ENCODE measurements at regions not wholly inside any gene's neighbourhood (a gene's known extent, or its start where the extent isn't known, plus 50 kb on each side); places are given as distances from the start of the nearest gene placed in this dataset.
A peak's percentile ranks its signal among the peaks of the same experiment; 100 is the strongest.

GRCh38 chr3:56864090-56864489 lies 62.3 kb upstream of the ARHGEF3 start:
- no peak for ATAC-seq
- no peak overlapping the region for H3K27ac Mint-ChIP-seq
- H3K4me3 Mint-ChIP-seq: no peak overlapping the region
- H3K4me1 Mint-ChIP-seq (ENCODE audit: low read depth): peaks cover 53% of the 10 kb centered on the region
- peaks cover 11% of the 10 kb centered on the region for H3K36me3 Mint-ChIP-seq (ENCODE audit: low read depth)
- ChIA-PET POLR2A (interaction anchor here (1.2 kb wide), 3 partner anchors 14 to 17 kb away, joined by 3 to 4 read pairs (median 4); no protein-coding TSS in a partner anchor), CTCF (interaction anchor here (0.9 to 3.6 kb wide), 8 partner anchors 10 to 162 kb away, joined by 3 to 12 read pairs (median 4); no protein-coding TSS in a partner anchor)
- no peak for DNase-seq
- H3K27me3 Mint-ChIP-seq (ENCODE audit: low read depth): no peaks in the 10 kb centered on the region
- H3K9me3 Mint-ChIP-seq (ENCODE audit: insufficient read depth): no peaks in the 10 kb centered on the region

GRCh38 chr3:56862352-56863062 lies 60.8 kb upstream of the ARHGEF3 start:
- H3K4me1 Mint-ChIP-seq (ENCODE audit: low read depth): peaks cover 55% of the 10 kb centered on the region
- H3K36me3 Mint-ChIP-seq (ENCODE audit: low read depth): peaks cover 11% of the 10 kb centered on the region
- H3K4me3 Mint-ChIP-seq: no peak overlapping the region
- CTCF ChIA-PET: interaction anchor here (1.1 to 1.5 kb wide), 2 partner anchors 52 to 126 kb away, joined by 3 read pairs; no protein-coding TSS in a partner anchor
- H3K27me3 Mint-ChIP-seq (ENCODE audit: low read depth): no peaks in the 10 kb centered on the region
- H3K27ac Mint-ChIP-seq: peak overlapping the region; percentile 17
- no peak for DNase-seq
- peak; percentile 36 for ATAC-seq
- no peaks in the 10 kb centered on the region for H3K9me3 Mint-ChIP-seq (ENCODE audit: insufficient read depth)
- POLR2A ChIA-PET: interaction anchor here (3.8 kb wide), 1 partner anchor 53 kb away, joined by 16 read pairs; no protein-coding TSS in a partner anchor

- CTCF ChIA-PET: interaction anchor here (0.9 to 7.0 kb wide), 10 partner anchors 9 to 157 kb away, joined by 3 to 43 read pairs (median 4); no protein-coding TSS in a partner anchor
- POLR2A ChIA-PET: interaction anchor here (0.8 to 3.8 kb wide), 4 partner anchors 17 to 60 kb away, joined by 3 to 16 read pairs (median 4); partner anchors contain the start of gene ARHGEF3
Measured at GRCh38 chr3:56861511-56861910, 59.8 kb upstream of the ARHGEF3 start.

GRCh38 chr3:56860939-56861338 lies 59.2 kb upstream of the ARHGEF3 start:
- ATAC-seq (no peak), DNase-seq (no peak)
- peaks cover 12% of the 10 kb centered on the region for H3K36me3 Mint-ChIP-seq (ENCODE audit: low read depth)
- H3K9me3 Mint-ChIP-seq (ENCODE audit: insufficient read depth): no peaks in the 10 kb centered on the region
- H3K27ac Mint-ChIP-seq: peak overlapping the region; percentile 58
- ChIA-PET POLR2A (interaction anchor here (0.8 to 3.8 kb wide), 4 partner anchors 17 to 59 kb away, joined by 3 to 16 read pairs (median 4); partner anchors contain the start of gene ARHGEF3), CTCF (interaction anchor here (0.7 to 7.0 kb wide), 10 partner anchors 9 to 157 kb away, joined by 3 to 43 read pairs (median 4); no protein-coding TSS in a partner anchor)
- peaks cover 64% of the 10 kb centered on the region for H3K4me1 Mint-ChIP-seq (ENCODE audit: low read depth)
- H3K27me3 Mint-ChIP-seq (ENCODE audit: low read depth): no peaks in the 10 kb centered on the region
- H3K4me3 Mint-ChIP-seq: no peak overlapping the region

More at GRCh38 chr3:56861511-56861910, 59.8 kb upstream of the ARHGEF3 start:
- Mint-ChIP-seq H3K36me3 (ENCODE audit: low read depth) (peaks cover 11% of the 10 kb centered on the region), H3K4me3 (no peak overlapping the region), H3K27ac (peak overlapping the region; percentile 30), H3K27me3 (ENCODE audit: low read depth) (no peaks in the 10 kb centered on the region), H3K4me1 (ENCODE audit: low read depth) (peaks cover 59% of the 10 kb centered on the region), H3K9me3 (ENCODE audit: insufficient read depth) (no peaks in the 10 kb centered on the region)
- no peak for ATAC-seq
- no peak for DNase-seq

- ChIA-PET CTCF (interaction anchor here (0.7 to 7.0 kb wide), 7 partner anchors 10 to 156 kb away, joined by 3 to 43 read pairs (median 5); no protein-coding TSS in a partner anchor), POLR2A (interaction anchor here (1.0 to 3.8 kb wide), 3 partner anchors 18 to 59 kb away, joined by 3 to 16 read pairs (median 4); partner anchors contain the start of gene ARHGEF3)
- Mint-ChIP-seq H3K27ac (peak overlapping the region; percentile 58), H3K4me1 (ENCODE audit: low read depth) (peaks cover 67% of the 10 kb centered on the region), H3K27me3 (ENCODE audit: low read depth) (no peaks in the 10 kb centered on the region), H3K4me3 (no peak overlapping the region), H3K36me3 (ENCODE audit: low read depth) (peaks cover 13% of the 10 kb centered on the region), H3K9me3 (ENCODE audit: insufficient read depth) (no peaks in the 10 kb centered on the region)
- ATAC-seq (no peak), DNase-seq (no peak)
Measured at GRCh38 chr3:56860351-56860750, 58.6 kb upstream of the ARHGEF3 start.

- H3K4me1 Mint-ChIP-seq (ENCODE audit: low read depth): peaks cover 53% of the 10 kb centered on the region
- CTCF ChIA-PET: interaction anchor here (0.6 to 7.0 kb wide), 4 partner anchors 33 to 156 kb away, joined by 3 to 43 read pairs (median 4); no protein-coding TSS in a partner anchor
Measured at GRCh38 chr3:56858331-56858730, 56.6 kb upstream of the ARHGEF3 start.

GRCh38 chr3:56857178-56857577 lies 55.4 kb upstream of the ARHGEF3 start:
- Mint-ChIP-seq H3K9me3 (ENCODE audit: insufficient read depth) (no peaks in the 10 kb centered on the region), H3K4me1 (ENCODE audit: low read depth) (peaks cover 44% of the 10 kb centered on the region), H3K4me3 (no peak overlapping the region), H3K27ac (no peak overlapping the region), H3K27me3 (ENCODE audit: low read depth) (no peaks in the 10 kb centered on the region), H3K36me3 (ENCODE audit: low read depth) (peaks cover 13% of the 10 kb centered on the region)
- ChIA-PET POLR2A (no interaction called here), CTCF (interaction anchor here (0.8 to 7.0 kb wide), 9 partner anchors 9 to 132 kb away, joined by 3 to 43 read pairs (median 5); partner anchors contain the start of gene ARHGEF3)
- ATAC-seq (no peak), DNase-seq (no peak)

More at GRCh38 chr3:56858331-56858730, 56.6 kb upstream of the ARHGEF3 start:
- peak overlapping the region; percentile 48 for H3K27ac Mint-ChIP-seq
- DNase-seq (no peak), ATAC-seq (no peak)
- H3K4me3 Mint-ChIP-seq: no peak overlapping the region
- H3K36me3 Mint-ChIP-seq (ENCODE audit: low read depth): peaks cover 8% of the 10 kb centered on the region
- no peaks in the 10 kb centered on the region for H3K9me3 Mint-ChIP-seq (ENCODE audit: insufficient read depth)
- POLR2A ChIA-PET: interaction anchor here (1.0 kb wide), 1 partner anchor 57 kb away, joined by 4 read pairs; no protein-coding TSS in a partner anchor
- H3K27me3 Mint-ChIP-seq (ENCODE audit: low read depth): no peaks in the 10 kb centered on the region

- CTCF ChIA-PET: interaction anchor here (0.6 to 7.0 kb wide), 10 partner anchors 9 to 132 kb away, joined by 3 to 43 read pairs (median 4); partner anchors contain the start of gene ARHGEF3
- H3K4me1 Mint-ChIP-seq (ENCODE audit: low read depth): peaks cover 41% of the 10 kb centered on the region
- H3K36me3 Mint-ChIP-seq (ENCODE audit: low read depth): peaks cover 17% of the 10 kb centered on the region
- POLR2A ChIA-PET: no interaction called here
- H3K27me3 Mint-ChIP-seq (ENCODE audit: low read depth): no peaks in the 10 kb centered on the region
- no peak for DNase-seq
- H3K27ac Mint-ChIP-seq: no peak overlapping the region
- H3K9me3 Mint-ChIP-seq (ENCODE audit: insufficient read depth): no peaks in the 10 kb centered on the region
- H3K4me3 Mint-ChIP-seq: no peak overlapping the region
- ATAC-seq: no peak
Measured at GRCh38 chr3:56856752-56857151, 55.0 kb upstream of the ARHGEF3 start.

- peaks cover 34% of the 10 kb centered on the region for H3K4me1 Mint-ChIP-seq (ENCODE audit: low read depth)
Measured at GRCh38 chr3:56855856-56856512, 54.2 kb upstream of the ARHGEF3 start.

GRCh38 chr3:56854856-56855611 lies 53.3 kb upstream of the ARHGEF3 start:
- no peak overlapping the region for H3K4me3 Mint-ChIP-seq
- no peak for ATAC-seq
- H3K4me1 Mint-ChIP-seq (ENCODE audit: low read depth): peaks cover 25% of the 10 kb centered on the region
- peaks cover 22% of the 10 kb centered on the region for H3K36me3 Mint-ChIP-seq (ENCODE audit: low read depth)
- H3K9me3 Mint-ChIP-seq (ENCODE audit: insufficient read depth): no peaks in the 10 kb centered on the region
- ChIA-PET POLR2A (no interaction called here), CTCF (interaction anchor here (0.9 to 7.0 kb wide), 3 partner anchors 61 to 134 kb away, joined by 3 to 43 read pairs (median 3); no protein-coding TSS in a partner anchor)
- H3K27ac Mint-ChIP-seq: no peak overlapping the region
- H3K27me3 Mint-ChIP-seq (ENCODE audit: low read depth): no peaks in the 10 kb centered on the region
- no peak for DNase-seq

More at GRCh38 chr3:56855856-56856512, 54.2 kb upstream of the ARHGEF3 start:
- Mint-ChIP-seq H3K27ac (no peak overlapping the region), H3K27me3 (ENCODE audit: low read depth) (no peaks in the 10 kb centered on the region), H3K9me3 (ENCODE audit: insufficient read depth) (no peaks in the 10 kb centered on the region), H3K36me3 (ENCODE audit: low read depth) (peaks cover 21% of the 10 kb centered on the region), H3K4me3 (no peak overlapping the region)
- POLR2A ChIA-PET: no interaction called here
- DNase-seq: peak; percentile 36
- CTCF ChIA-PET: interaction anchor here (0.6 to 7.0 kb wide), 11 partner anchors 10 to 133 kb away, joined by 3 to 43 read pairs (median 3); partner anchors contain the start of gene ARHGEF3
- no peak for ATAC-seq
